GM10248 (cell line): ENCODE measurements at regions not wholly inside any gene's neighbourhood (a gene's known extent, or its start where the extent isn't known, plus 50 kb on each side); places are given as distances from the start of the nearest gene placed in this dataset.

Experiments used
- CTCF ChIA-PET: fragments of 300-600 bp; sonication (Branson Sonifier 250); formaldehyde crosslinking; extraction: SDS; loops from one replicate; lab custom pipeline; 2021; ENCODE audit warnings: antibody characterized with exemption; lab: Yijun Ruan, JAX
- POLR2A ChIA-PET: fragments of 350-650 bp; sonication (Branson Sonifier 250); formaldehyde crosslinking; extraction: SDS; loops from one replicate; lab custom pipeline; 2020; ENCODE audit warnings: antibody characterized with exemption; lab: Yijun Ruan, JAX
- DNase-seq: peaks from one replicate; pipeline ENCODE4 v3.0.0; 2012; ENCODE audit errors: extremely low spot score
- TF ChIP-seq, protein P1 (sequence below): IDR thresholded peaks from 2 replicates; pipeline ENCODE4 v1.5.1; 2012; ENCODE audit warnings: mild to moderate bottlenecking, low read depth; ENCODE audit errors: extremely low read depth, missing control alignments, control extremely low read depth

DNA sequence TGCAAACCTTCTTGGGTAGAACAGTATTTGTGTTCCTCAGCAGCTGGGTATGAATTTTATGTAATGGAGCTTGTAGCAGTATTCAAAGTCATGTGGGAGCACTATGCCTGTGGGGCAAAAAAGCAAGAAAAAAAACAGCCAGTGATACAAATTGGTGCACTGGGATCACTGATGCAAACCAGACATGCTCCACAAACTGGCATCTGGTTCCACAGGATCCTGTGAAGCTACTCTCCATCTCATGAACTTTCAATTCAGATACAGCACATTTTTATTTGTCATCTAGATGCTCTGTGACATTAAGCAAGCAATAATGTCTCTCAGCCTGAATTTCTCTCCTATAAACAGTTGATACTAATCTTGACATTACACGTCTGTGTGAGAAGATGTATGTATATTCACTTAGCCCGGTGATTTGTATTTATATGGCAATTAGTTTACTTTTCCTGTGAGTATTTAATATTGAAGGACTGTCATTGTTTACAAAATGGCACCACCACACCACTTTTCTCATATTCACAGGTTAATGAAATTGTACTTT lies 208.5 kb upstream of the GRIA4 start:
- DNase-seq = no peak
- POLR2A ChIA-PET = no interaction called here
- CTCF ChIA-PET = no interaction called here
- TF ChIP-seq, protein P1, sequence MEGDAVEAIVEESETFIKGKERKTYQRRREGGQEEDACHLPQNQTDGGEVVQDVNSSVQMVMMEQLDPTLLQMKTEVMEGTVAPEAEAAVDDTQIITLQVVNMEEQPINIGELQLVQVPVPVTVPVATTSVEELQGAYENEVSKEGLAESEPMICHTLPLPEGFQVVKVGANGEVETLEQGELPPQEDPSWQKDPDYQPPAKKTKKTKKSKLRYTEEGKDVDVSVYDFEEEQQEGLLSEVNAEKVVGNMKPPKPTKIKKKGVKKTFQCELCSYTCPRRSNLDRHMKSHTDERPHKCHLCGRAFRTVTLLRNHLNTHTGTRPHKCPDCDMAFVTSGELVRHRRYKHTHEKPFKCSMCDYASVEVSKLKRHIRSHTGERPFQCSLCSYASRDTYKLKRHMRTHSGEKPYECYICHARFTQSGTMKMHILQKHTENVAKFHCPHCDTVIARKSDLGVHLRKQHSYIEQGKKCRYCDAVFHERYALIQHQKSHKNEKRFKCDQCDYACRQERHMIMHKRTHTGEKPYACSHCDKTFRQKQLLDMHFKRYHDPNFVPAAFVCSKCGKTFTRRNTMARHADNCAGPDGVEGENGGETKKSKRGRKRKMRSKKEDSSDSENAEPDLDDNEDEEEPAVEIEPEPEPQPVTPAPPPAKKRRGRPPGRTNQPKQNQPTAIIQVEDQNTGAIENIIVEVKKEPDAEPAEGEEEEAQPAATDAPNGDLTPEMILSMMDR = no peak

DNA sequence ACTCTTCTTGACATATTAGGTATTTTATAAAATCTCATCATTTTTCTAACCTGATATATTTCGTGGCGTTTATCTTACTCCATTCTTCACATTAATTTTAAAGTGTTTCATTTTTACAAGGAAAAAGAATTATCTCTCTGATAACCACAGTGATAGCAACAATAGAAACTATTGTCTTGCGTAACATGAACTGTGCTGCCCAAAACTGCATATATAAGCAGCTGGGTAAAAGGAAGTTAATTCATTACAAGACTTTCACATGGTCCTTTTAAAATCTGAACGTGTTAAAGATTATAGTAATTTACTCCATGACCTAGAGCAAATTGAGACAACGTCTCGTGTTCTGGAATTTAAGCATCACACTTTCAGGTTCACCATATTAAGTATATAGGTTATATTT lies 210.4 kb upstream of the GRIA4 start:
- TF ChIP-seq, protein P1 = no peak
- ChIA-PET CTCF (no interaction called here), POLR2A (no interaction called here)
- DNase-seq = no peak

DNA sequence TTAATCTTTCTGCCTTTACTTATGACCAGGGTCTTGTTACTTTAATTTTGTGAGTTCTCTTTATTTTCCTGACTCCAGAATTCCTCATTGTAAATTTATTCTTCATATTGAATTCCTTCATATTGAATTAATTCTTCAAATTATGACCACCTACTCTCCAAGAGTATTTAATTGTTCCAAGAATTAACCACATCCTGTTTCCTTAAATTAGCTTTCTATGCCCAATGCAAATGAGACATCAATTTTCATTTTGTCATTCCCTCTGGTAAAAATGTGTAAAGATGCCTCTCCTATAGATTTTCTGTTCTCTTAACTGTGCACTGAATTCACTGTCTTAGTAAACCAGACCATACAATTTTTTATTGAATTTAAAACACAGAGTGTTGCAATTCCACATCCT lies 211.2 kb upstream of the GRIA4 start:
- CTCF ChIA-PET = no interaction called here
- TF ChIP-seq, protein P1 = no peak
- no peak for DNase-seq
- POLR2A ChIA-PET = no interaction called here

DNA sequence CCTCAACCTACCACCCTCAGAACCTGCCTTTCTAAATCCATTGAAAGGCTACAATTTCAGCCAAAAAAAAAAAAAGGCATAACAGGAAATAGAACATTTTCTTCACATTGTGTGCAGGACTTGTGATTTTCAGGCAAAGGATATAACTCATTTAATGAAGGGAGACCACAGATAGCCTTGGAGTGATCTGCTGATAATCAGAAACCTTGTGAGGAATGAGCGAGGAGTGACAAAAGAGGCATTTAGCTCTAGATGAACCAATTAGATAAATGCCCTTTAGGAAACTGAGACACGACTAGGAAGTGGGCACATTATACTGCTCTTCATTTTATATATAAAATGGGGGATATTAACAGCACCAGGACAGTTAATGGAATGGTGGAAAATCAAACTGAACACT lies 216.5 kb upstream of the GRIA4 start:
- POLR2A ChIA-PET = no interaction called here
- DNase-seq = no peak
- CTCF ChIA-PET = interaction anchor here (1.4 kb wide), 1 partner anchor 12 kb away, joined by 4 read pairs; no protein-coding TSS in a partner anchor
- TF ChIP-seq, protein P1 = no peak

DNA sequence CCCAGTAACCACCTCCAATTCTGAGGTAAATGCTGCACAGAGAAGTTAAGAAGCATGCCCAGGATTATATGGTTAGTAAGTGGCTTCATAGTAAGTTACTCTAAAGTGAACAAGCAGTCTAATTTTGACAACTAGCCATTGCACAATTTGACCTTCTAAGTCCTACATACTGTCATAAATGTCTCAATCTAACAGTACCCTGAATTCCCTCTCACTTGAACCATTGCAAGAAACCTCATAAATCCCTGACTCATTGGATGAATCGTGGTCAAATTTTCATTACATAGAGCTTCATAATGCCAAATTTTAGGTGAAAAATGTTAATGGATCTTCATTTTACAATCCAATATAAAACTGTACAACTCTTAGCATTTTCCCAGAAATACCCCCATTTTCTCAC lies 217.3 kb upstream of the GRIA4 start:
- POLR2A ChIA-PET = no interaction called here
- DNase-seq = no peak
- CTCF ChIA-PET = interaction anchor here (1.6 kb wide), 1 partner anchor 16 kb away, joined by 4 read pairs; no protein-coding TSS in a partner anchor
- TF ChIP-seq, protein P1 = no peak

DNA sequence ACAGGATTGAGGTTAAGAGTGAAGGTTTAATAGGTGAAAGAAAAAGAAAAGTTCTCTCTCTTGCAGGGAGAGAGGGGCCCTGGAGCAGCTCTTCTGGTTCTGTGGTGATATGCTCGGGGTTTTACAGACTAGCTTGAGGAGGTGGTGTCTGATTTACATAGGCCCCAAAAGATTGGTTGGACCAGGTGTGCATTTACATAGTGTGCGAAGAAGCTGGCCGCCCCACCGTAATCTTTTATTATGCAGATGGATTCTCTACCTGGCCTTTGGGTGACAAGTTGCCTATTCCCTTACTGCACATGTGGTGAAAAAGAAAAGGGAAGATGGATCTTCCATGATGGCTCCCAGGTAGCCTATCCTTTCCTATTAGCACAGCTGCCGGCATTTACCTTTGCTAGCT lies 219.9 kb upstream of the GRIA4 start:
- ChIA-PET POLR2A (no interaction called here), CTCF (no interaction called here)
- TF ChIP-seq, protein P1 = no peak
- no peak for DNase-seq
